ENCODE measurements at regions not wholly inside any gene's neighbourhood (a gene's known extent, or its start where the extent isn't known, plus 50 kb on each side); places are given as distances from the start of the nearest gene placed in this dataset.

GRCh38 chr21:28277324-28277723, 715.4 kb downstream of the LTN1 start:
- no peak for TF ChIP-seq L3MBTL2 (conservative IDR thresholded peaks at IDR 0.05)
- ChIA-PET CTCF (no interaction called here), POLR2A (no interaction called here)
- DNase-seq (ENCODE audit: extremely low spot score) = no peak

DNA sequence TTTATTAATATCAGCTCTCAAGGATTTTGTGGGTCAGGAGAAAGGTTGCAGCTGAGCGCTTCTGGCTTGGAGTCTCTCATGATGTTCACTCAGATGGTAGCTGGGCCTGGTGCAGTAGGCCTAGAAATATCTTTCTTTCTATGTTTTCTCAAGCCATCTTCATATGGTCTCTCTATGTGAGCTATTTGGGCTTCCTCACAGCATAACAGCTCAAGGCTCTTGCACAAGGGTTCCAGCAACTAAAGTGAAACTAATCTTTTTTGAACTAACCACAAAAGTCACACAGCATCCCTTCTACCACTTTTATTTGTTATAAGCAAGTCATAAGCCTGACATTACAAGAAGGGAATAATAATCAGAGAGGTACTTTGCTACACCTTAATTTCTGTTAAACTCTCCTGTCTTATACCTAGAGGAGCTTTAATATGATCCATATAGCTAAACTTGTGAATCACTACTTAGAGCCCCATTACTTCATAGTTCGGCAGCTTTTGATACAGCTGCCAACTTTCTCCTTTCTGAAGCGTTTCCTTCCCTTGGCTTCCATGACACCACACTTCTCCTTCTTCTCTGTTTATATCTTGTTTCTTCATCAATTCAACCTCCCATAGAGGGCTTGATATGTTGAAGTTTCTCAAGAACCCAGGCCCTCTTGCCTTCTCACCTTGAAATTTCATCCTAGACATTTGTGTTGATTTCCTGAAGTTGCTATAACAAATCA, 720.2 kb downstream of the LTN1 start:
- no peak for TF ChIP-seq ELF4 (IDR thresholded peaks at IDR 0.05)
- TF ChIP-seq BHLHE40 (IDR thresholded peaks at IDR 0.05; ENCODE audit: borderline replicate concordance) = no peak
- no peak for TF ChIP-seq SUZ12 (IDR thresholded peaks at IDR 0.05)
- ChIA-PET POLR2A (no interaction called here), CTCF (no interaction called here)
- DNase-seq (ENCODE audit: extremely low spot score) = no peak

GRCh38 chr21:28269173-28269572, 723.5 kb downstream of the LTN1 start:
- DNase-seq (ENCODE audit: extremely low spot score) = no peak
- ChIA-PET POLR2A (no interaction called here), CTCF (no interaction called here)
- TF ChIP-seq SP1 (IDR thresholded peaks at IDR 0.05) (no peak), ARNT (IDR thresholded peaks at IDR 0.05) (no peak), FOXA1 (IDR thresholded peaks at IDR 0.05) (no peak), HDGF (IDR thresholded peaks at IDR 0.05; ENCODE audit: borderline replicate concordance) (no peak), CTBP1 (IDR thresholded peaks at IDR 0.05; ENCODE audit: borderline replicate concordance) (no peak), ELF4 (IDR thresholded peaks at IDR 0.05) (no peak), FOXK2 (IDR thresholded peaks at IDR 0.05) (no peak), NFRKB (IDR thresholded peaks at IDR 0.05) (no peak), PKNOX1 (IDR thresholded peaks at IDR 0.05) (no peak), FOXM1 (IDR thresholded peaks at IDR 0.05; ENCODE audit: borderline replicate concordance) (no peak), SUZ12 (IDR thresholded peaks at IDR 0.05) (no peak), BHLHE40 (IDR thresholded peaks at IDR 0.05; ENCODE audit: borderline replicate concordance) (no peak), L3MBTL2 (conservative IDR thresholded peaks at IDR 0.05) (no peak), TARDBP (IDR thresholded peaks at IDR 0.05) (no peak), ZNF384 (IDR thresholded peaks at IDR 0.05) (no peak), LEF1 (IDR thresholded peaks at IDR 0.05; ENCODE audit: borderline replicate concordance) (no peak)

GRCh38 chr21:28268685-28269084, 724.0 kb downstream of the LTN1 start:
- ChIA-PET POLR2A (no interaction called here), CTCF (no interaction called here)
- no peak for TF ChIP-seq ZNF384 (IDR thresholded peaks at IDR 0.05)
- TF ChIP-seq LEF1 (IDR thresholded peaks at IDR 0.05; ENCODE audit: borderline replicate concordance) = no peak
- no peak for TF ChIP-seq FOXK2 (IDR thresholded peaks at IDR 0.05)
- no peak for TF ChIP-seq TARDBP (IDR thresholded peaks at IDR 0.05)
- no peak for TF ChIP-seq FOXM1 (IDR thresholded peaks at IDR 0.05; ENCODE audit: borderline replicate concordance)
- no peak for TF ChIP-seq PKNOX1 (IDR thresholded peaks at IDR 0.05)
- no peak for TF ChIP-seq ARNT (IDR thresholded peaks at IDR 0.05)
- no peak for TF ChIP-seq SUZ12 (IDR thresholded peaks at IDR 0.05)
- TF ChIP-seq CTBP1 (IDR thresholded peaks at IDR 0.05; ENCODE audit: borderline replicate concordance) = no peak
- TF ChIP-seq ELF4 (IDR thresholded peaks at IDR 0.05) = no peak
- no peak for TF ChIP-seq FOXA1 (IDR thresholded peaks at IDR 0.05)
- TF ChIP-seq HDGF (IDR thresholded peaks at IDR 0.05; ENCODE audit: borderline replicate concordance) = no peak
- TF ChIP-seq SP1 (IDR thresholded peaks at IDR 0.05) = no peak
- TF ChIP-seq NFRKB (IDR thresholded peaks at IDR 0.05) = no peak
- no peak for TF ChIP-seq L3MBTL2 (conservative IDR thresholded peaks at IDR 0.05)
- no peak for TF ChIP-seq BHLHE40 (IDR thresholded peaks at IDR 0.05; ENCODE audit: borderline replicate concordance)
- no peak for DNase-seq (ENCODE audit: extremely low spot score)

DNA sequence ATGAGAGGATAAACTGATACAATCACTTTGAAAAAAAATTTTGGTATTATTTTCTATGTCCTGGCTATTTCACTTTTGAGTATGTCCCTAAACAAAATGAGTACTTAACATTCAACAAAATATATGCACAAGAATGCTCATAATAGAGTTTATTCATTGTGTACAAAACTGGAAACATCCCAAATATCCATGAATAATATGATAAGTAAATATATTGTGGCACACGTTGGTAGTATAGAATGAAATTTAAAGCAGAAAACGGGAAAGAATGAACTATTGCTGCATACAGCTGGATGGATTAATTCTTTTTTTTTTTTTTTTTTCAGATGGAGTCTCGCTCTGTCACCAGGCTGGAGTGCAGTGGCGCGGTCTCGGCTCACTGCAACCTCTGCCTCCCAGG, 725.2 kb downstream of the LTN1 start:
- TF ChIP-seq ELF4 (IDR thresholded peaks at IDR 0.05) (no peak), PKNOX1 (IDR thresholded peaks at IDR 0.05) (no peak), HDGF (IDR thresholded peaks at IDR 0.05; ENCODE audit: borderline replicate concordance) (no peak), FOXK2 (IDR thresholded peaks at IDR 0.05) (no peak), NFRKB (IDR thresholded peaks at IDR 0.05) (no peak), ARNT (IDR thresholded peaks at IDR 0.05) (no peak), L3MBTL2 (conservative IDR thresholded peaks at IDR 0.05) (no peak), SUZ12 (IDR thresholded peaks at IDR 0.05) (no peak), SP1 (IDR thresholded peaks at IDR 0.05) (no peak)
- POLR2A ChIA-PET = no interaction called here
- DNase-seq (ENCODE audit: extremely low spot score) = no peak
- CTCF ChIA-PET = no interaction called here

- ChIA-PET POLR2A (no interaction called here), CTCF (no interaction called here)
- no peak for DNase-seq (ENCODE audit: extremely low spot score)
- TF ChIP-seq HDGF (IDR thresholded peaks at IDR 0.05; ENCODE audit: borderline replicate concordance) (no peak), ZNF384 (IDR thresholded peaks at IDR 0.05) (no peak), SP1 (IDR thresholded peaks at IDR 0.05) (no peak), TARDBP (IDR thresholded peaks at IDR 0.05) (no peak), L3MBTL2 (conservative IDR thresholded peaks at IDR 0.05) (no peak), LEF1 (IDR thresholded peaks at IDR 0.05; ENCODE audit: borderline replicate concordance) (no peak), CTBP1 (IDR thresholded peaks at IDR 0.05; ENCODE audit: borderline replicate concordance) (no peak), FOXK2 (IDR thresholded peaks at IDR 0.05) (no peak), FOXA1 (IDR thresholded peaks at IDR 0.05) (no peak), BHLHE40 (IDR thresholded peaks at IDR 0.05; ENCODE audit: borderline replicate concordance) (no peak), ELF4 (IDR thresholded peaks at IDR 0.05) (no peak), ARNT (IDR thresholded peaks at IDR 0.05) (no peak)
Measured at GRCh38 chr21:28266061-28266460, 726.6 kb downstream of the LTN1 start.

Data from HEK293T (cell line).